Pancreas (tissue), 10 donors: ENCODE measurements at regions not wholly inside any gene's neighbourhood (a gene's known extent, or its start where the extent isn't known, plus 50 kb on each side); places are given as distances from the start of the nearest gene placed in this dataset.

Source experiments
- ATAC-seq, 4 donors: fragments of 200-7000 bp; cut with Tn5 transposase; one replicate each; pipeline versions ENCODE4 v1.8.0 to v1.9.1; 2020; ENCODE audit warnings: mild to moderate bottlenecking in 4 of 4, moderate library complexity in 4 of 4
- DNase-seq, 6 donors: peaks; one replicate each; pipeline ENCODE4 v3.0.0-alpha.2; 2020
- FAIRE-seq: peaks from 2 replicates; lab custom pipeline; 2012; peaks lifted over from hg19 to GRCh38; lab: Jason Lieb, UNC
- H3K27ac ChIP-seq, 4 donors: fragments of 200-600 bp; sonication (generic); 1 replicate in 3 of 4; 2 replicates in 1 of 4; pipeline versions ENCODE4 v1.5.0 to v1.8.0; 2020
- H3K27me3 ChIP-seq, 4 donors: fragments of 200-600 bp; one replicate each; pipeline ENCODE4 v1.8.0; 2021
- H3K36me3 ChIP-seq, 3 donors: fragments of 200-600 bp; sonication (generic) in 1 of 3; one replicate each; pipeline versions ENCODE4 v1.5.0 to v1.8.0; 2020 to 2021
- H3K4me1 ChIP-seq, 3 donors: fragments of 200-600 bp; one replicate each; pipeline ENCODE4 v1.8.0; 2021
- H3K4me3 ChIP-seq, 4 donors: fragments of 200-600 bp; sonication (generic) in 2 of 4; one replicate each; pipeline versions ENCODE4 v1.5.0 to v1.8.0; 2020 to 2021
- H3K9me3 ChIP-seq, 4 donors: fragments of 200-600 bp; one replicate each; pipeline ENCODE4 v1.8.0; 2021
- CTCF ChIP-seq, 4 donors: fragments of 200-600 bp; sonication (generic) in 3 of 4; IDR thresholded peaks; one replicate each; pipeline versions ENCODE4 v1.5.0 to v1.8.0; 2021; ENCODE audit warnings: antibody characterized with exemption in 4 of 4
- WGBS, 2 donors: extraction: QIAGEN DNeasy Blood & Tissue Kit; methylation state at CpG; one replicate each; pipeline ENCODE4 v1.1.7; 2013; 5-methylcytosine and 5-hydroxymethylcytosine counted together
- intact Hi-C, 3 donors: fragments of 100-400 bp; cut with DNase I; formaldehyde crosslinking; loops; one replicate each; pipeline versions ENCODE4 v1.11.1 to v1.14.2; 2022
- donor health status: healthy with polysubstance abuse.
- donor health status: DM: no; HTN: no; CAD: no; lungs with moderate emphysema.
- donor health status: DM: no; HTN: no; CAD: no.
- donor health status: control.
- donor health status: control.
- donor health status: Bipolar disorder and iron deficiency.
- donor health status: DM: yes; HTN: yes; CAD: no.
- donor health status: DM: no; HTN: no; CAD: no.
- donor health status: DM: no; HTN: no; CAD: no.
- donor health status: DM: yes; HTN: yes; CAD: no.

- DNase-seq, result no peak
Observed at GRCh38 chr3:44128057-44128775, 113.5 kb upstream of the TOPAZ1 start.

GRCh38 chr3:44130249-44130648 lies 111.4 kb upstream of the TOPAZ1 start:
- Histone ChIP-seq H3K9me3 (no peaks in the 10 kb centered on the region), H3K27ac (no peak overlapping the region), H3K36me3 (no peaks in the 10 kb centered on the region), H3K4me1 (no peaks in the 10 kb centered on the region), H3K4me3 (no peak overlapping the region), H3K27me3 (no peaks in the 10 kb centered on the region)
- TF ChIP-seq CTCF (IDR thresholded peaks at IDR 0.05), result no peak
- WGBS, 2 donors, result 62 to 72% methylated on average over 4 of the region's 4 CpGs
- FAIRE-seq, result no peak
- DNase-seq, result no peak
- intact Hi-C loops, result no loop called here
- ATAC-seq, result no peak

More at GRCh38 chr3:44128057-44128775, 113.5 kb upstream of the TOPAZ1 start:
- 73 to 76% methylated on average over 7 of the region's 7 CpGs for WGBS, 2 donors
- intact Hi-C loops, result no loop called here
- ATAC-seq, result no peak
- H3K27ac ChIP-seq, result no peak overlapping the region
- no peak overlapping the region for H3K4me3 ChIP-seq
- H3K27me3 ChIP-seq, result no peaks in the 10 kb centered on the region
- TF ChIP-seq CTCF (IDR thresholded peaks at IDR 0.05), result no peak
- H3K4me1 ChIP-seq, result no peaks in the 10 kb centered on the region
- no peaks in the 10 kb centered on the region for H3K36me3 ChIP-seq
- FAIRE-seq, result no peak
- H3K9me3 ChIP-seq, result no peaks in the 10 kb centered on the region

GRCh38 chr3:44132061-44132460 lies 109.6 kb upstream of the TOPAZ1 start:
- 59 to 75% methylated on average over 4 of the region's 4 CpGs for WGBS, 2 donors
- DNase-seq, result no peak
- Histone ChIP-seq H3K36me3 (no peaks in the 10 kb centered on the region), H3K27ac (no peak overlapping the region), H3K4me1 (no peaks in the 10 kb centered on the region), H3K4me3 (no peak overlapping the region), H3K9me3 (no peaks in the 10 kb centered on the region), H3K27me3 (no peaks in the 10 kb centered on the region)
- FAIRE-seq, result no peak
- TF ChIP-seq CTCF (IDR thresholded peaks at IDR 0.05), result no peak
- ATAC-seq, result no peak
- intact Hi-C loops, result no loop called here

GRCh38 chr3:44132593-44132992 lies 109.1 kb upstream of the TOPAZ1 start:
- intact Hi-C loops, result no loop called here
- WGBS, 2 donors, result 57 to 69% methylated on average over 7 of the region's 7 CpGs
- H3K4me1 ChIP-seq, result no peaks in the 10 kb centered on the region
- H3K9me3 ChIP-seq, result no peaks in the 10 kb centered on the region
- no peaks in the 10 kb centered on the region for H3K27me3 ChIP-seq
- no peak overlapping the region for H3K4me3 ChIP-seq
- H3K36me3 ChIP-seq, result no peaks in the 10 kb centered on the region
- DNase-seq, result no peak
- no peak overlapping the region for H3K27ac ChIP-seq
- no peak for TF ChIP-seq CTCF (IDR thresholded peaks at IDR 0.05)
- no peak for ATAC-seq
- no peak for FAIRE-seq

- Histone ChIP-seq H3K9me3 (no peaks in the 10 kb centered on the region), H3K4me3 (no peak overlapping the region), H3K36me3 (no peaks in the 10 kb centered on the region), H3K27me3 (no peaks in the 10 kb centered on the region), H3K27ac (no peak overlapping the region), H3K4me1 (no peaks in the 10 kb centered on the region)
- ATAC-seq, result no peak
- WGBS, 2 donors, result 42 to 46% methylated on average over 5 of the region's 5 CpGs
- intact Hi-C loops, result no loop called here
- no peak for FAIRE-seq
- no peak for DNase-seq
- no peak for TF ChIP-seq CTCF (IDR thresholded peaks at IDR 0.05)
Observed at GRCh38 chr3:44136421-44136820, 105.3 kb upstream of the TOPAZ1 start.
